Natural killer cell (primary cell): ENCODE measurements at regions not wholly inside any gene's neighbourhood (a gene's known extent, or its start where the extent isn't known, plus 50 kb on each side); places are given as distances from the start of the nearest gene placed in this dataset.

Experiments used
- ATAC-seq, 3 donors: fragments of 150-1000 bp in 2 of 3; fragments of 200-7000 bp in 1 of 3; cut with Tn5 transposase; 1 replicate in 1 of 3; 2 replicates in 2 of 3; pipeline ENCODE4 v1.10.0; 2021; ENCODE audit warnings: mild to moderate bottlenecking in 2 of 3, moderate library complexity in 2 of 3
- DNase-seq, 2 donors: peaks; one replicate each; pipeline versions ENCODE4 v3.0.0 to v3.0.0-alpha.2; 2013 to 2021; ENCODE audit warnings: mixed read lengths in 1 of 2
- H3K27ac ChIP-seq: one replicate; pipeline ENCODE4 v1.5.1; 2013; ENCODE audit warnings: mild to moderate bottlenecking, low read length
- H3K27me3 ChIP-seq: one replicate; pipeline ENCODE4 v1.6.1; 2013; ENCODE audit warnings: low read length; ENCODE audit not compliant: control insufficient read depth, insufficient read depth
- H3K36me3 ChIP-seq: one replicate; pipeline ENCODE4 v1.6.1; 2013; ENCODE audit warnings: low read length; ENCODE audit not compliant: control insufficient read depth, insufficient read depth
- H3K4me1 ChIP-seq: one replicate; pipeline ENCODE4 v1.6.1; 2013; ENCODE audit warnings: low read length; ENCODE audit not compliant: control insufficient read depth, insufficient read depth
- H3K4me3 ChIP-seq: one replicate; pipeline ENCODE4 v1.5.1; 2013; ENCODE audit warnings: low read length
- H3K9me3 ChIP-seq: one replicate; pipeline ENCODE4 v1.6.1; 2013; ENCODE audit warnings: low read length; ENCODE audit not compliant: control insufficient read depth, insufficient read depth
- H3K27ac Mint-ChIP-seq, 2 donors: one replicate each; pipeline ENCODE4 v1.8.0; 2022; ENCODE audit warnings: mild to moderate bottlenecking in 2 of 2, mixed read lengths in 2 of 2, moderate library complexity in 1 of 2
- H3K27me3 Mint-ChIP-seq, 2 donors: one replicate each; pipeline ENCODE4 v1.8.0; 2022; ENCODE audit warnings: low read depth in 2 of 2, mixed read lengths in 2 of 2
- H3K36me3 Mint-ChIP-seq: one replicate; pipeline ENCODE4 v1.8.0; 2022; ENCODE audit warnings: mixed read lengths
- H3K4me1 Mint-ChIP-seq, 2 donors: one replicate each; pipeline ENCODE4 v1.8.0; 2022; ENCODE audit warnings: mixed read lengths in 2 of 2
- H3K4me3 Mint-ChIP-seq: one replicate; pipeline ENCODE4 v1.8.0; 2022; ENCODE audit warnings: mild to moderate bottlenecking, moderate library complexity, mixed read lengths
- H3K9me3 Mint-ChIP-seq, 2 donors: one replicate each; pipeline ENCODE4 v1.8.0; 2022; ENCODE audit warnings: mixed read lengths in 2 of 2
- WGBS: methylation state at CpG from one replicate; pipeline ENCODE4 v1.1.7; 2013; ENCODE audit warnings: missing lambda C conversion rate; ENCODE audit not compliant: insufficient coverage; 5-methylcytosine and 5-hydroxymethylcytosine counted together
- intact Hi-C: fragments of 100-400 bp; cut with micrococcal nuclease; formaldehyde crosslinking; loops from one replicate; pipeline ENCODE4 v1.14.2; 2022
- TF ChIP-seq, protein P1 (sequence below): fragments of 200-600 bp; IDR thresholded peaks from one replicate; pipeline ENCODE4 v1.8.0; 2022; ENCODE audit warnings: antibody characterized with exemption

DNA sequence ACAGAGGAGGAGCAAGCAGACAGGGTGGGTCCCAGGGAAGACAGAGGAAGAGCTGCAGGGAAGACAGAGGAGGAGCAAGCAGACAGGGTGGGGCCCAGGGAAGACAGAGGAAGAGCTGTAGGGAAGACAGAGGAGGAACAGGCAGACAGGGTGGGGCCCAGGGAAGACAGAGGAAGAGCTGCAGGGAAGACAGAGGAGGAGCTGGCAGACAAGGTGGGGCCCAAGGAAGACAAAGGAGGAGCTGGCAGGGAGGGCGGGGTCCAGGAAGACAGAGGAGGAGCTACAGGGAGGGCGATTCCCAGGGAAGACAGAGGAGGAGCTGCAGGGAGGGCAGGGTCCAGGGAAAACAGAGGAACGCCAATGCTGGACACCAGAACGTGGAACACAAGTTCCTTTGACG lies 66.5 kb downstream of the PLXNA1 start:
- TF ChIP-seq, protein P1, sequence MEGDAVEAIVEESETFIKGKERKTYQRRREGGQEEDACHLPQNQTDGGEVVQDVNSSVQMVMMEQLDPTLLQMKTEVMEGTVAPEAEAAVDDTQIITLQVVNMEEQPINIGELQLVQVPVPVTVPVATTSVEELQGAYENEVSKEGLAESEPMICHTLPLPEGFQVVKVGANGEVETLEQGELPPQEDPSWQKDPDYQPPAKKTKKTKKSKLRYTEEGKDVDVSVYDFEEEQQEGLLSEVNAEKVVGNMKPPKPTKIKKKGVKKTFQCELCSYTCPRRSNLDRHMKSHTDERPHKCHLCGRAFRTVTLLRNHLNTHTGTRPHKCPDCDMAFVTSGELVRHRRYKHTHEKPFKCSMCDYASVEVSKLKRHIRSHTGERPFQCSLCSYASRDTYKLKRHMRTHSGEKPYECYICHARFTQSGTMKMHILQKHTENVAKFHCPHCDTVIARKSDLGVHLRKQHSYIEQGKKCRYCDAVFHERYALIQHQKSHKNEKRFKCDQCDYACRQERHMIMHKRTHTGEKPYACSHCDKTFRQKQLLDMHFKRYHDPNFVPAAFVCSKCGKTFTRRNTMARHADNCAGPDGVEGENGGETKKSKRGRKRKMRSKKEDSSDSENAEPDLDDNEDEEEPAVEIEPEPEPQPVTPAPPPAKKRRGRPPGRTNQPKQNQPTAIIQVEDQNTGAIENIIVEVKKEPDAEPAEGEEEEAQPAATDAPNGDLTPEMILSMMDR, result no peak
- no peak overlapping the region for H3K27ac Mint-ChIP-seq

DNA sequence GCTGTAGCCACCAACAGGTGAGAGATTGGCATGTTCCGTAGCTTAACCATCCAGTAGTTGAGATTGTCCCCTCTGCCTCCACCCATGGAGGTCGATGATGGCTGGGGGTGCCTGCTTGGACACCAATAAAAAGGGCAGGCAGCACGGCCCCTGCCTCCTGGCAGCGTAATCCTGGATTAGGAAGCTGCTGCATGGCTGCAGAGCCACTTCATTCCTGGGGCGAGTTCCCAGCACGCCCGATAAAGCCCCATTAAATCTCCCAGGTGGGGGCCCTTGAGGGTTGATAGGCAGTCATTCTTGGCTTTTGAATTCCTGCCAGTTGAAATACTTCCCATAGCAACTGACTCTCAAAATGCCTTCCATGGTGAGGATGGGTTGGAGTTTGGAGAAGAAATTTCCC lies 67.8 kb downstream of the PLXNA1 start:
- H3K27ac Mint-ChIP-seq, result no peak overlapping the region
- TF ChIP-seq, protein P1, result no peak
- Histone ChIP-seq H3K9me3 (no peaks in the 10 kb centered on the region), H3K4me3 (no peak overlapping the region), H3K27ac (no peak overlapping the region), H3K4me1 (no peaks in the 10 kb centered on the region), H3K27me3 (no peaks in the 10 kb centered on the region), H3K36me3 (no peaks in the 10 kb centered on the region)
- 85% methylated on average over 7 of the region's 7 CpGs for WGBS
- H3K4me1 Mint-ChIP-seq, result no peaks in the 10 kb centered on the region
- DNase-seq (no peak), ATAC-seq (no peak)
- no peak overlapping the region for H3K4me3 Mint-ChIP-seq
- intact Hi-C loops, result no loop called here
- H3K36me3 Mint-ChIP-seq, result no peaks in the 10 kb centered on the region
- peaks cover 0 to 15% of the 10 kb centered on the region in 2 donors for H3K27me3 Mint-ChIP-seq
- no peaks in the 10 kb centered on the region for H3K9me3 Mint-ChIP-seq

More for the DNA sequence above, 66.5 kb downstream of the PLXNA1 start:
- Mint-ChIP-seq H3K9me3 (no peaks in the 10 kb centered on the region), H3K36me3 (no peaks in the 10 kb centered on the region), H3K4me3 (no peak overlapping the region), H3K27me3 (peaks cover 0 to 15% of the 10 kb centered on the region in 2 donors), H3K4me1 (no peaks in the 10 kb centered on the region)
- 82% methylated on average over 5 of the region's 5 CpGs for WGBS
- Histone ChIP-seq H3K4me3 (no peak overlapping the region), H3K4me1 (no peaks in the 10 kb centered on the region), H3K27me3 (no peaks in the 10 kb centered on the region), H3K27ac (no peak overlapping the region), H3K9me3 (no peaks in the 10 kb centered on the region), H3K36me3 (no peaks in the 10 kb centered on the region)
- ATAC-seq, result no peak
- no peak for DNase-seq
- intact Hi-C loops, result no loop called here

DNA sequence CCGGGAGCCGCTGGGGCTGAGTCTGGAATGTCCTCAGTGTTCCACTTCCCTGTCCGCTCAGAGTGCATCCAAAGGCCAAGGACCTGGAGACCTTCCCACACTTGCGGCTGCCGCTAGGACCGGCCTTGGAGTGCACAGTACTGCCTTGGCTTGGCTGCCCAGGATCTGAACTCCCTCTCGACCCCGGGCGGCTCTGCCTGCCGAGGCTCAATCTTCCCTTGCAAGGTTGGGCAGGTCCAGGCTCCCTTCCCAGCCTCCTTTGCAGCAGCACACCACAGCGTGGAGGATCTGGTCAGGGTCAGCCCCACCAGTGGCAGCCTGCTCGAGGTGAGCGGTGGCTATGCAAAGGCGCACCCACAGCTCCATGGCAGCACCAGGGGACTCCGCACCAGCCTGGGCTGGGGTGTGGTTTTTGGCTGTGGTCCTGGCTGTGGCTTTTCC lies 69.2 kb downstream of the PLXNA1 start:
- Histone ChIP-seq H3K4me1 (no peaks in the 10 kb centered on the region), H3K27me3 (no peaks in the 10 kb centered on the region), H3K27ac (no peak overlapping the region), H3K36me3 (no peaks in the 10 kb centered on the region), H3K9me3 (no peaks in the 10 kb centered on the region), H3K4me3 (no peak overlapping the region)
- TF ChIP-seq, protein P1, result no peak
- peak in 1 of 3 donors; percentile 26 for ATAC-seq
- Mint-ChIP-seq H3K36me3 (no peaks in the 10 kb centered on the region), H3K27ac (no peak overlapping the region), H3K4me3 (no peak overlapping the region), H3K9me3 (no peaks in the 10 kb centered on the region), H3K4me1 (no peaks in the 10 kb centered on the region), H3K27me3 (peaks cover 0 to 15% of the 10 kb centered on the region in 2 donors)
- 87% methylated on average over 15 of the region's 15 CpGs for WGBS
- intact Hi-C loops, result no loop called here
- DNase-seq, result no peak

DNA sequence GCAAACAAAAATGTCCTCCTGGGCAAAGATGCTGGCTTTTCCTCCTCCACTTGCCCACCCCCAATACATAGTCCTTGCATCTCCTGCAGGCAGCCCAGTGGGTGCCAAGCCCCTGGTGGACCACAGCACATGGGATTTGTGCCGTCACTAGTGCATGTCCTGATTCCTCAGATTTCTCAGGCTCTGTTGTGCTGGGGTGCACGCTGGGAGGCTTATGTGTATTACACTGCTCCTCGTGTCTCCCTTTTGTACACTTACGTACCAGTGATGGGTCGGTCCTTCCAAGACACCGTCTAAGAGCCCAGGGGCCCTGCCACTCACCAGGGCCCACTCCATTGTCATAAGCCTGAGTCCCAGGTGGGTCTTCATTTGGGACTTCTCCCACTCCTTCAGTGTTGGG lies 70.1 kb downstream of the PLXNA1 start:
- Mint-ChIP-seq H3K27ac (no peak overlapping the region), H3K27me3 (peaks cover 3 to 14% of the 10 kb centered on the region in 2 donors), H3K36me3 (no peaks in the 10 kb centered on the region), H3K4me3 (no peak overlapping the region), H3K4me1 (no peaks in the 10 kb centered on the region), H3K9me3 (peaks cover 0 to 5% of the 10 kb centered on the region in 2 donors)
- ATAC-seq (no peak), DNase-seq (no peak)
- TF ChIP-seq, protein P1, result no peak
- H3K9me3 ChIP-seq, result no peaks in the 10 kb centered on the region
- no peak overlapping the region for H3K4me3 ChIP-seq
- 92% methylated on average over 6 of the region's 6 CpGs for WGBS
- intact Hi-C loops, result no loop called here
- H3K27ac ChIP-seq, result no peak overlapping the region
- no peaks in the 10 kb centered on the region for H3K27me3 ChIP-seq
- no peaks in the 10 kb centered on the region for H3K4me1 ChIP-seq
- no peaks in the 10 kb centered on the region for H3K36me3 ChIP-seq
